Transverse colon (tissue), 4 donors: ENCODE measurements at regions not wholly inside any gene's neighbourhood (a gene's known extent, or its start where the extent isn't known, plus 50 kb on each side); places are given as distances from the start of the nearest gene placed in this dataset.

Source experiments
- CTCF ChIP-seq, 5 experiments: fragments of 200-600 bp in 3 of 5; fragments of 450-650 bp in 2 of 5; sonication (generic) in 3 of 5; IDR thresholded peaks; 1 replicate in 2 of 5; 2 replicates in 3 of 5; pipeline ENCODE4 v1.5.1; 2016 to 2017; ENCODE audit warnings: antibody characterized with exemption in 5 of 5, inconsistent platforms in 3 of 5, mild to moderate bottlenecking in 2 of 5, moderate library complexity in 1 of 5
- POLR2A ChIP-seq: fragments of 450-650 bp; IDR thresholded peaks from one replicate; pipeline ENCODE4 v1.6.1; 2016; ENCODE audit warnings: antibody characterized with exemption, mild to moderate bottlenecking, moderate library complexity
- POLR2AphosphoS5 ChIP-seq, 3 donors: sonication (generic); formaldehyde crosslinking; IDR thresholded peaks; one replicate each; pipeline ENCODE4 v1.6.1; 2016; ENCODE audit warnings: antibody characterized with exemption in 3 of 3

GRCh38 chr2:20940856-20941255, 103.0 kb downstream of the APOB start:
- TF ChIP-seq CTCF (IDR thresholded peaks at IDR 0.05) (no peak), POLR2AphosphoS5 (IDR thresholded peaks at IDR 0.05) (no peak), POLR2A (no peak)
